Parathyroid adenoma (tissue), 2 donors: ENCODE measurements at regions not wholly inside any gene's neighbourhood (a gene's known extent, or its start where the extent isn't known, plus 50 kb on each side); places are given as distances from the start of the nearest gene placed in this dataset.

Experiments used
- H2AFZ ChIP-seq: fragments of 300-600 bp; sonication (generic); one replicate; pipeline ENCODE4 v1.7.0; 2017; ENCODE audit warnings: antibody characterized with exemption, mild to moderate bottlenecking
- H3K27ac ChIP-seq: fragments of 300-600 bp; sonication (generic); one replicate; pipeline ENCODE4 v1.7.0; 2017
- H3K27me3 ChIP-seq: fragments of 300-600 bp; sonication (generic); one replicate; pipeline ENCODE4 v1.7.0; 2017; ENCODE audit warnings: low read length; ENCODE audit not compliant: control insufficient read depth, insufficient read depth
- H3K36me3 ChIP-seq: fragments of 300-600 bp; sonication (generic); one replicate; pipeline ENCODE4 v1.7.0; 2017; ENCODE audit warnings: low read length; ENCODE audit not compliant: control insufficient read depth, insufficient read depth
- H3K4me1 ChIP-seq: fragments of 300-600 bp; sonication (generic); one replicate; pipeline ENCODE4 v1.7.0; 2017; ENCODE audit warnings: control low read depth
- H3K4me2 ChIP-seq: fragments of 300-600 bp; sonication (generic); one replicate; pipeline ENCODE4 v1.7.0; 2017; ENCODE audit warnings: low read length
- H3K4me3 ChIP-seq: fragments of 300-600 bp; sonication (generic); one replicate; pipeline ENCODE4 v1.7.0; 2017; ENCODE audit warnings: low read depth, low read length
- H3K79me2 ChIP-seq: fragments of 300-600 bp; sonication (generic); one replicate; pipeline ENCODE4 v1.7.0; 2017; ENCODE audit warnings: control low read depth
- H3K9ac ChIP-seq: fragments of 300-600 bp; sonication (generic); one replicate; pipeline ENCODE4 v1.7.0; 2017; ENCODE audit warnings: mild to moderate bottlenecking
- H3K9me3 ChIP-seq: fragments of 300-600 bp; sonication (generic); one replicate; pipeline ENCODE4 v1.7.0; 2017; ENCODE audit warnings: low read length; ENCODE audit not compliant: control insufficient read depth
- CTCF ChIP-seq: fragments of 300-600 bp; sonication (generic); IDR thresholded peaks from one replicate; pipeline ENCODE4 v1.7.0; 2017; ENCODE audit warnings: antibody characterized with exemption, mild to moderate bottlenecking
- donor health status: primary hyperparathyroidism.

DNA sequence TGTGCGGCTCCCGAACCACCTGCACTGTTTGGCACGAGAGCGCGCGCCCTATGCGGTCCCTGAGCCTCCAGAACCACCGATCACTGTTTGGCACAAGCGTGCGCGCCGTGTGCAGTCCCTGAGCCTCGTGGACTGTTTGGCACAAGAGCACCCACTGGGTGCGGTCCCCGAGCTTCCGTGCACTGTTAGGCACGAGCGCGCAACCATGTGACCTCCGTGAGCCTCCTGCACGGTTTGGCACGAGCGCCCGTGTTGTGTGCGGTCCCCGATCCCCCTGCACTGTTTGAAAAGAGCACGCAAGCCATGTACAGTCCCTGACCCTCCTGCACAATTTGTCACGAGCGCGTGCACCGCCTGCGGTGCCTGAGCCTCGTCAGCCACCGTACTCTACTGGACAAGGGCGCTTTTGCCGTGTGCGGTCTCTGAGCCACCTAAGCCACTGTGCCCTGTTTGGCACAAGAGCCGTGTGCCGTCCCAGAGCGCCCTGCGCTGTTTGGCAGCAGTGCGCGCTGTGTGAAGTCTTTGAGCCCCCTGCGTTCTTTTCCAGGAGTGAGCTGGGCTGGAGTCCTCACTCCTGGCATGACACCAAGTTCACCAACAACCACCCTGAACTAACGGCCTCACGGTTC, 163.7 kb upstream of the USP9Y start:
- Histone ChIP-seq H3K4me3 (no peak overlapping the region), H3K4me2 (no peak overlapping the region), H3K27ac (no peak overlapping the region), H3K9ac (no peak overlapping the region), H3K27me3 (no peaks in the 10 kb centered on the region), H3K36me3 (no peaks in the 10 kb centered on the region), H3K9me3 (no peaks in the 10 kb centered on the region), H3K4me1 (no peaks in the 10 kb centered on the region), H3K79me2 (no peaks in the 10 kb centered on the region), H2AFZ (no peak overlapping the region)
- no peak for TF ChIP-seq CTCF

- H3K27ac ChIP-seq = no peak overlapping the region
- no peaks in the 10 kb centered on the region for H3K79me2 ChIP-seq
- no peak overlapping the region for H3K4me3 ChIP-seq
- no peaks in the 10 kb centered on the region for H3K36me3 ChIP-seq
- no peak for TF ChIP-seq CTCF
- H3K27me3 ChIP-seq = no peaks in the 10 kb centered on the region
- H3K4me1 ChIP-seq = no peaks in the 10 kb centered on the region
- H3K4me2 ChIP-seq = no peak overlapping the region
- no peaks in the 10 kb centered on the region for H3K9me3 ChIP-seq
- no peak overlapping the region for H2AFZ ChIP-seq
- H3K9ac ChIP-seq = no peak overlapping the region
Measured at GRCh38 chrY:12546746-12547420, 154.1 kb upstream of the USP9Y start.

DNA sequence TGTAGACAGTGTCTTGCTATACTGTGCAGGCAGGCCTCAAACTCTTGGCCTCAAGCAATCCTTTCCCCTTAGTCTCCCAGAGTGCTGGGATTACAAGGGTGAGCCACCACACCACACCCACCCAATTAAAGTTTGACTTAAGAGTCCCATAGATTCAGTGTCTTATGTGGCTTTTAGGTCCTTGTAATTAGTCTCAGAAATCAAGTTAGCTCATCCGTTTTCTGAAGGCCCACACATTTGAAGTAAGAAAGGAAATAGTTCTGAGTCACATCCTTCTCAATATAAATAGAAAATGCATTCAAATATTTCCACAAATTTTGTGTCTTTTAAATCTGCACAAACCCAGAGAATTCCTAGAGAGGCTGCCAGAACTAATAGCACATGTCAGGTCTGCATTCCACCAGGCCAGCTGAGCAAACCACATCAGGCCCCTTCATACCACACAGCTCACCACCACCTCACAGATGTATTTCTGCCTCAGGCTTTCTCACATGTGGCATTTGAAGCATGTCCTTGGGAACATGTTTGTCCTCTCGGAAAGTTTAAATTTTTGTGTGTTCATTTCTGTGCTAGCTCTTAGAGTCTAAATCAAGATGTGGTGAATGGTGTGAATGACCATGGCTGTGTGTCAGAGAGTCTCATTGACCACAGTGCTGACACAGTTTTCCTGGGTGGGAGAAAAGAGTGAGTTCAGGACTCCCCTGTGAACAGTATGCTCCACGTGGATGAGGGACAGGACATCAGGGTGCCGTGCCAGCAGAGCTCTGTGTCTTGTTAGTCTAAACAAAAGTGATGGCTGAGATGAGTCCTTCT, 148.4 kb upstream of the USP9Y start:
- H3K9ac ChIP-seq = no peak overlapping the region
- H2AFZ ChIP-seq = no peak overlapping the region
- H3K4me2 ChIP-seq = no peak overlapping the region
- H3K9me3 ChIP-seq = no peaks in the 10 kb centered on the region
- H3K4me3 ChIP-seq = no peak overlapping the region
- no peak for TF ChIP-seq CTCF
- H3K36me3 ChIP-seq = no peaks in the 10 kb centered on the region
- no peaks in the 10 kb centered on the region for H3K27me3 ChIP-seq
- H3K27ac ChIP-seq = no peak overlapping the region
- no peaks in the 10 kb centered on the region for H3K79me2 ChIP-seq
- no peaks in the 10 kb centered on the region for H3K4me1 ChIP-seq

GRCh38 chrY:12553909-12554308, 147.1 kb upstream of the USP9Y start:
- Histone ChIP-seq H3K36me3 (no peaks in the 10 kb centered on the region), H3K9ac (no peak overlapping the region), H3K4me1 (no peaks in the 10 kb centered on the region), H3K9me3 (no peaks in the 10 kb centered on the region), H3K27ac (no peak overlapping the region), H2AFZ (no peak overlapping the region), H3K79me2 (no peaks in the 10 kb centered on the region), H3K27me3 (no peaks in the 10 kb centered on the region), H3K4me3 (no peak overlapping the region), H3K4me2 (no peak overlapping the region)
- TF ChIP-seq CTCF = no peak
